IPS-18c (cell line): ENCODE measurements at regions not wholly inside any gene's neighbourhood (a gene's known extent, or its start where the extent isn't known, plus 50 kb on each side); places are given as distances from the start of the nearest gene placed in this dataset.

Experiments used
- H3K4me3 ChIP-seq: 2 replicates; pipeline ENCODE4 v1.7.0; 2013; ENCODE audit warnings: low read depth, mild to moderate bottlenecking, low read length, moderate library complexity; ENCODE audit not compliant: insufficient read depth
- H3K9me3 ChIP-seq: one replicate; pipeline ENCODE4 v1.6.1; 2013; ENCODE audit warnings: mild to moderate bottlenecking, low read length, moderate library complexity; ENCODE audit not compliant: control insufficient read depth, insufficient read depth

DNA sequence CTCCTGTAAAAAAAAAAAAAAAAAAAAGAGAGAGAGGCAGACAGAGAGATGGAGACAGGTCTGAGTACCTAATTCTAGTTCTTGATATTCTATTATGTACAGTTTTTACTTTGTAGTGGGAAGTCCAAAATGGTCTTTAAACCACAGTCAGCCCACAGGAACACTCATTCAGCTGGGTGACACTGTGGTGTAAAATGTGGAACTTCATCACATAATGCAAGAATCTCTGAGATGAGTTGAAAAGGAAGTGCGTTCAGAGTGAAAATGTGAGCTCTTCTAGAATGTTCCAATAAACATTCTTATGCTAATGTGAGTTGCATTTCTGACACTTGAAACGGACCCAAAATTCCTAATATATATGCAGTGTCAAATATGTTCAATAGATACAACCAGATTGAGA lies 972.1 kb downstream of the CDH11 start:
- H3K4me3 ChIP-seq = no peak overlapping the region
- H3K9me3 ChIP-seq = no peaks in the 10 kb centered on the region

DNA sequence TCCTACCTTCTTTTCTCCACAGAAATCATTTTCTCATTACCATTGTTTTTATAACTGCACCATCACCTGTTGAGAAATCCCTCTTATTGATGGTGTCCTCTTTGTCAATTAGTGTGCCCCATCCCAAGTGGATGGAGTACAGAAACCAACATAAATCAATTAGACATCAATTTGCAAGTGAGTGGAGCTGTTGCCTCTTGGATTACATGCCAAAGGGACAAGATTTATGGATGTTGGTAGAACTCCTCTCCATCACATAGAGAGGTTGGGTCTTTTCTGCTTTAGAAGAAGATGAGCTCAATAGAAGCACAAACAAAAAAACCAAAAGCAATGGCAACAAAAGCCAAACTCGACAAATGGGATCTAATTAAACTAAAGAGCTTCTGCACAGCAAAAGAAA lies 973.5 kb downstream of the CDH11 start:
- no peaks in the 10 kb centered on the region for H3K9me3 ChIP-seq
- no peak overlapping the region for H3K4me3 ChIP-seq

DNA sequence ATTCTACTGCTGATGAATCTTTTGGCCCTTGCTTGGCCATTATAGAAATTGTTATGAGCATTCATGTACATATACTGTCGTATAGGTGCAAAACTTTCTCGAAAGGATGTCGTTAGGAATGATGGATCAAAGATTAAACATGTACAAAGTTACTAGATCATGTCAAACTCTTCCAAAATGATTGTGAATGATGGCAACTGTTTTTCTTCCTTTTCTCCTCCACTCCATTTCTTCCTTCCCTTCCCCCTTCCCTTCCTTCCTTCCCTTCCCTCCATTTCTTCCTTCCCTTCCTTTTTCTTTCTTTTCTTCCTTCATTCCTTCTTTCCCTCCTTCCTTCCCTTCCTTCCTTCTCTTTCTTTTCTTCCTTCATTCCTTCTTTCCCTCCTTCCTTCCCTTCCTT lies 973.9 kb downstream of the CDH11 start:
- H3K4me3 ChIP-seq = no peak overlapping the region

DNA sequence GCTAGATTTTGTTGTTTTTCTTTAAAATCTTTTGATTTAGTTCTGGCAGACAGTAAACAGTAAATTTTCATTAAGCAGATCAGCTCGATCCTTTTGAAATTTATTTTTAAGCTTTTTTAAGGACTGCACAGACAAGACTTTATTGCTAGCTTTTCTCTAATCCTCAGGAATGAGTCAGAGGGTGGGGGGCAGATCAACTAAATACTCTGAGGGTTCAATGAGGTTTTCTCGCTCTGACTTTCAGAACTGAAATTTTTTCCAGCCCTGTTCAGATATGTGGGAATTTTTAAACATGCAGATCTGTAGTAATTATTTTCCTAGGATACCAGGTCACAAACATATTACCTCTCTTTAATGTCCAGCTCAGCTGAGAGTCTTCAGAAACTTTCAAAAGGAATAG lies 977.2 kb downstream of the CDH11 start:
- Histone ChIP-seq H3K4me3 (no peak overlapping the region), H3K9me3 (no peaks in the 10 kb centered on the region)

More for the DNA sequence above, 973.9 kb downstream of the CDH11 start:
- H3K9me3 ChIP-seq = no peaks in the 10 kb centered on the region

DNA sequence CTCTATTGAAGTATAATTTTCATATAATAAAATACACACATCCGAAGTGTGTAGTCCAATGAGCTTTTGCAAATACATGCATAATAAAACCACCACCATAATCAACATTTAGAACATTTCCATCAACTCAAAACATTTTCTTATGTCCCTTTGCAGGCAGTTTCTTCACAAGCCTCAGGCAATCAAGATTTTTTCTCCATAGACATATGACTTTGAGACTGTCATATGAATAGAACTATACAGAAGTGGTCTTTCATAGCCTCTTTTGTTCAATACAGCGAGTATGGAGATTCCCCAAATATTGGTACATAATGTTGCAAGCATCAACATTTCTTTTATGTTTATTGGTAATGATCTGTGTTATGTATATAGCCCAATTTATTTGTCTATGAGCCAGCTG lies 983.2 kb downstream of the CDH11 start:
- no peak overlapping the region for H3K4me3 ChIP-seq

DNA sequence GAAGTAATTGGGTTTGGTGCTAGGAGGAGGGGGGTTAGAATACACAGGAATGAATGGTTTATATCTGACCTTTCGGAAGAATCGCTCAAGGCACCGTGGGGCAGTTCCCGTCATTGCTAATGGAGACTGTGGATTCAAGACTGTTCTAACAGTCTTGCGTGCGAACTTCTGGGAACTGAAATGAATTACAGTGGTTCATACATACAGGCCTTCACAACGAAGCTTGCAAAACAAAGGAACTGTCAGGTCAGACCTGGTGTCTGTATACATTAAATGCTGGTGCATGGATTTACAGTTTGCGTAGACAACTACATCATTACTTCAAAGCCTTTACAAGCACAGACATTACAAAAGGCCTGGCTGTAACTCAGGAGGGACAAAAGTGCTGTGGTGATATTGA lies 983.9 kb downstream of the CDH11 start:
- no peaks in the 10 kb centered on the region for H3K9me3 ChIP-seq
- H3K4me3 ChIP-seq = no peak overlapping the region

More for the DNA sequence above, 983.2 kb downstream of the CDH11 start:
- H3K9me3 ChIP-seq = no peaks in the 10 kb centered on the region

DNA sequence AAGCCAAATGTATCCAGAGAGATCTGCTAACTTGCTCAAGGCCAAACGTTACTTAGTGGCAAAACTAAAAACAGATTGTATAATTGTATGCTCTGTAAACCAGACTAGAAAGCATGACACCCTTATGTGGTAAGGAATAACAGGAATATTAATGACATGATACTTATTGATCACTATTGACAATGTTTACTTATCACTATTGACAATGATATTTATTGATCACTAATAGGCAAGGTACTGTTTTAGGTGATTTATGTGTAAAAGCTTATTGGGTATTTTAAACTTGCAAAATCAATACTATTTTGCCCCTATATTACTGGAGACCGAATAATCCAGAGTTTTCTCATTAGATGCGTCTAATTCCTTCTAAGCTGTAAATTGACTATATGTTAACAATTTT lies 985.1 kb downstream of the CDH11 start:
- Histone ChIP-seq H3K9me3 (no peaks in the 10 kb centered on the region), H3K4me3 (no peak overlapping the region)

DNA sequence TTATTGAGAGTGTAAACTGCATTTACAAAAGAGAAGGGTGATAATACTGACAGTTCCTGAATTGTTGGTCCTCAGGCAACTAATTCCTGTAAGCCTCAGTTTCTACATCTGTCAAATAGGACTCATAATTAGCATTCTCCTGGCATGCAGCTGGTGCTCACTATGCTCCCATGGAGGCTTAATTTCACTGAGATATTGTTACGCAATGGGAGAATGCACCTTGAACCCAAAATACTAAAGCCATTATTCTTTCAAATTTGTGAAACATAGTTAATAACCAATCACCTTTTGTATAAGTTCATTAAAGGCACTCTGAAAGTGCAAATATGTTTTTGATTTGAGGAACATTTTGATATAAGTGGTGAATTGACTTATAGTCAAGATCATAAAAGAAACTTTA lies 985.5 kb downstream of the CDH11 start:
- H3K9me3 ChIP-seq = no peaks in the 10 kb centered on the region

DNA sequence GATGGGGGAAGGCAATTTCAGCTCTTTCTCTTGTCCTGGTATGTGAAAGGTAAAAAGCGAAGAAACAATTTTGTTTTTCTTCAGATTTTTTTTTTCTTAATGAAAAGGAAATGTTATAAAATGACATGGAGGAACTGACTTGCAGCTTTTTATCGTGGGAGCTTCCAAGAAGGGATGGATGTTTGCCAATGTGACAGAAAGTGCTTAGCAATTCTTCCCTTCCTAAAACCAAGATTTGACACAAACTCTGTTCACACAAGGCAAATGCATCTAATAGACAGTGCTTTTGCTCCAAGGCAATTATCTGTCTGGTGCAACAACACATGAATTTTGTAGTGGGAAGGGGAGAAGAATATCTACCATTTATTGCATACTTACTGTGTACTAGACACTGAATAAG lies 988.5 kb downstream of the CDH11 start:
- no peaks in the 10 kb centered on the region for H3K9me3 ChIP-seq
- H3K4me3 ChIP-seq = no peak overlapping the region

More for the DNA sequence above, 985.5 kb downstream of the CDH11 start:
- H3K4me3 ChIP-seq = no peak overlapping the region

DNA sequence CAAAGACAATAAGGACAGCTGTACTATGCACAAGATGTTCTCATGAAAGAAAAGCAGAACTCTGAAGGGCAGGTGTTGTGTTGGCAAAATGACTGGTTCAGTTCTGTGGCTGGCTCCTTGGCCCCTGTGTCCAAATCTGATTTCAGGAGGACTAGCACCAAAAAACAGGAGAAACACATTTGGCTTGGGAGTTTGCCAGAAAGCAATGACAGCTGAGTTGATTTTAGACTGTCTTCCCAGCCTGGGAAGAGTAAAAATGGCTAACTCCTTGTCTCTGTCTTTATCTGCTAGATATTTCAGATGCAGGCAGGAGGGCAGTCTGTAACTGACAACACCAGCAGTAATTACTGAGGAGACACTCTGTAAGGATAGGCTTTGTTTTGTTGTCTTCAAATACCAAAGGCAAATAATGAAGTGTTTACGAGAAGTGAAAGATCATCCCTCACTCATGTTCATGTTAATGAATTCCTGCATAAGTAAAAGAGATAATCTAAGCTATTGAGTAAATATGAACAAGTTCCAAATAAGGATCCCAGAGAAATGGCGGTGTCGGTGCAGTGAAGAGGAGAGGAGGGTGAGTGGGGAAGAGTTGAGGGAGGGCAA lies 989.0 kb downstream of the CDH11 start:
- H3K9me3 ChIP-seq = no peaks in the 10 kb centered on the region

DNA sequence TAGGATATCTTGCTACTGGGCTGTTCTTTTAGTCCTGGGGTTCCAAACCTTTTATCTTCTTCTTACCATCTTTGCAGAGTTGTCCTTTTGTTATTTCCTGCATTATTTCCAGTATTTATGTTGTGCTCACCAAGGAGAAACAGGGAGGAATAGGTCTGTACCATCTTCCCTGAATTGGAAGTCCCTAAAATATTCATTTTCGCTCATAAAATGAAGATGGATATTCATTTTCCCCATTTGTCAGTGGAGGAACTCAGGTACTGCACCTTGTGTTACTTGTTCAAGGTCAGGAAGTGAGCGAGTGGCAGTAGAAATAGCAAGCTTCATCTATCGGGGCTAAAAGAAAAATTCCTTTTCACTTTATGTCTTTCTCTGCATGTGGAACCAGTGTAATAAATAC lies 989.7 kb downstream of the CDH11 start:
- Histone ChIP-seq H3K4me3 (no peak overlapping the region), H3K9me3 (no peaks in the 10 kb centered on the region)

More for the DNA sequence above, 989.0 kb downstream of the CDH11 start:
- H3K4me3 ChIP-seq = no peak overlapping the region

DNA sequence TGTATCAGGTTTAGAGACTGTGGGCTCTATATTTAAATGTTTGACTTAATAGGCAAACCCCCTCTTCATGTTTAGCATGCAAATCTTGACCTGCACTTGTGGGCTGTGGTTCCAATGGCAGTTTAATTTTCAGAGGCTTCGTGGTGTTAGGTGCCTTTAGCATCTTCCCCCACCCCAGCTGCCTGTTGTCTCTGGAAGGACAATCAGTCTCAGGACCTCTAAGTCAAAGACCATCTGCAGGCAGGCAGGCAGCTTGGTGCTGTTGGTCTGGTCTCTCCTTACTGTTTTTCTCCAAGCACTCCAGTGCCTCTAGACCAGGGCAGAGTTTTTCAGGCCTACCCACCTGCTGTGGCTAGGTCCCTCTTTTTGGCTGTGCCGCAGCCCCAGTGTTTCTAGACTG lies 990.4 kb downstream of the CDH11 start:
- Histone ChIP-seq H3K4me3 (no peak overlapping the region), H3K9me3 (no peaks in the 10 kb centered on the region)

DNA sequence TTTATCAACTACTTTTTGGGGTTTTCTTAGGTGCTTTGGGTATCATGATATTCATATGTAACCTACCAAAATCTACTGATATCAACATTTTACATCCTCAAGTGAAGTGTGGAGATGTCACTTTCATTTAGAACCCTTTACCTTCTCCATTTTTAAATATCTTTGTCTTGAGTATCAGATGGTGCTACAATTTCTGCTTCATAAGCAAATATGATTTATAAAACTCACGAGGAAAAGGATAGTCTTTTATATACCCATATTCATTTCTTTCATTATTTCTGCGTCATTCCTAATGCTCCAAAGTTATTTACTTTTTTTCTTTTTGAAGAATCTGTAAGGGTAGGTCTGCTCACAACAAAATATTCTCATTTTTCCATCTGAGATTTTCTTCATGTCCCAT lies 991.7 kb downstream of the CDH11 start:
- no peak overlapping the region for H3K4me3 ChIP-seq
- no peaks in the 10 kb centered on the region for H3K9me3 ChIP-seq

DNA sequence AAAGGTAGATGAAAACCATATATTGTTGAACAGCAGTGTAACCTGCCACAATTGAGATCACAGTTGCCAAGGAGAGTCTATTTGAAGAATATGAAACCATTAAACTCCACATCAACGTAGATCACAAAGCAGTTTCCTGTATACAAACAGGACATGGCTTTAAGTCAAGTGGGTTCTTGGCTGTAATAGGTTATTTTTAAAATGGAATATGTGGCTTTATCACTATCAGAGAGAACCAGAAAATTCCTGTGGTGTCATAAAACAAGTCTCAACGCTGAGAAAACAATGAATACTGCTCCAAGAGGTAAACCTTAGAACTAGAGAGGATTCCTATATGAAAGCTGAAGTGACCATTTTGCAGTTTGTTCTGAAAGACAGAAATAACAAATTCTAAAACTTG lies 999.7 kb downstream of the CDH11 start:
- Histone ChIP-seq H3K9me3 (no peaks in the 10 kb centered on the region), H3K4me3 (no peak overlapping the region)

DNA sequence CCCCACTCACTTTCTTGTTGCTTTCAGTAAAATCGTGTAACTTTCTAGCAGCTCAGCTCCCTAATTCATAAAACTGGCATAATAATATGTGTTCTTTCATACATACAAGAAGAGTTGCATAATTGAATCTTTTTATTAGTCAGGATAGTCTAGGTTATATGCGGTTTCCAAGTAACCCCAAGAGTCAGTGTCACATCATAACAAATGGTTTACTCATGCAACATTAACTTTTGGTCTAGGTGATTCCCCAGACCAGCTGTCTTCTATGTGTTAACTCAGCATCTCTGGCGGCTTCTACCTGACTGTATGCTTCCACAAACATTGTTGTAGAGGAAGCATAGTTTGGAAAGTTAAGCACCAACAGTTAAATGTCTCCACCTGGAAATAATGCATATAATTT lies 1000.4 kb downstream of the CDH11 start:
- no peaks in the 10 kb centered on the region for H3K9me3 ChIP-seq
- no peak overlapping the region for H3K4me3 ChIP-seq

DNA sequence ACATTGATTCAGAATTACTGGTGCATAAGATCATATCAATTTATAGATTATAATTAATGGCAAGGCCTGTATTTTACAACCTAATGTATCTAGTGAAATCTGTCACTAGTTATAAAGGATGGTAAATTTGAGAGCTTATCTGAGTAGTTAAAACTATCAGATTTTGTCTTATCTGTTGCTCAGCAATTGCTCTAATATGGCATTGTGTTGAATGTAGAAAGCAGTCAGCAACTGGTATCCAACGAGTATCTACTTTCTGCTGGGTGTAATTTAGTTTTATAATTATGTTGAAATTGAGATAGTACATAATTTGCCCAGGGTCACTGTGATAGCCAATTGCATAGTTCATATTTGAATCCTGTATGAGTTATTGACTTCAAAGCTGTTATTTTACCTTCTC lies 1005.7 kb downstream of the CDH11 start:
- H3K9me3 ChIP-seq = peaks cover 2% of the 10 kb centered on the region

DNA sequence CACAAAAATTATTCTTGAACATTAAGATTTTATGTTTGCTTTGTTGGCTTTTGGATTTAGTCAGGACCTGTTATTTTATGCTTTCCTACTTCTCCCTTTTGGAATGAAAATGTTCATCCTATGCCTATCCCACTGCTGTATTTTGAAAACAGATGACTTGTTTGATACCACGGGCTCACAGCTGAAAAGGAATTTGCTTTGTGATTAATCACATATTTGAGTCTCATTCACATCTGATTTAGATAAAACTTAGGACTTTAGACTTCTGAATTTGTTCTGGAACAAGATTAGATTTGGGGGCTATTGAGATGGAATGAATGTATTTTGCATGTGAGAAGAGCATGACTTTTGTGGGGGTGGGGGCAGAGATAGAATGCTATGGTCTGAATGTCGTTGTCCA lies 1012.6 kb downstream of the CDH11 start:
- Histone ChIP-seq H3K4me3 (no peak overlapping the region), H3K9me3 (peaks cover 2% of the 10 kb centered on the region)

More for the DNA sequence above, 1005.7 kb downstream of the CDH11 start:
- H3K4me3 ChIP-seq = no peak overlapping the region

DNA sequence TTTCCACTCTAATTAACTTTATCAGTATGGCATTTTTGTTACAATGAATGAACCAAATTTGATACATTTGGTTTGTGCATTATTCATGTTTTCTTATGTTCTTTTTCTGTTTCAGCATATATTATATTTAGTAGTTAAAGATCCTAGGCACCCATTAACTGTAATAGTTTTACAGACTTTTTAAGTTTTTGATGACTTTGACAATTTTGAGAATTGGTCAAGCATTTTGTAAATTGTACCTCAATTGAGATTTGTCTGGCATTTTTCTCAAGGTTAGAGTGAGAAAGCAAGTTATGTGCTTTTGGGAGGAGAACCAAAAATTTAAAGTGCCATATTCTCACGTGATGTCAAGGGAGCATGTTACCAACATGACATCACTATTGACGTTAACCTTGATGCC lies 1019.2 kb downstream of the CDH11 start:
- Histone ChIP-seq H3K4me3 (no peak overlapping the region), H3K9me3 (no peaks in the 10 kb centered on the region)

DNA sequence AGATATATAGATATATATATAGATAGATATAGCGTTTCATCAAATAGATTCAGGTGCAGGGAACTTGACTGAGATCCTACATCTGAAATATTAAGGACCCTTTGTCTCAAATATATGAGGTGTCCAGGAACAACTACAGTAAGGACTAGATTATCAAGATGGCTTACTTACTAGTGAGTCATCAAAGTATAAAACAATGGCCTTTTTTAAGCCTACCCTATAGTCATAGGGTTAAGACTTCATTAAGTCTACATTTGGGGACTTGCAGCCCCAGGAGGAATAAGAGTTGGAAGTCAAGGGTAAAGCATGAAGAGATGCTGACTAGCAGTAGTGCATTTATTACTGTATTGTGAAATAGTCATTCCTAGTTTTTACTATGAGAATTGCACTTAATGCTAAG lies 1023.4 kb downstream of the CDH11 start:
- H3K4me3 ChIP-seq = no peak overlapping the region
- H3K9me3 ChIP-seq = no peaks in the 10 kb centered on the region
